GM21515 (cell line): ENCODE measurements at regions not wholly inside any gene's neighbourhood (a gene's known extent, or its start where the extent isn't known, plus 50 kb on each side); places are given as distances from the start of the nearest gene placed in this dataset.
"Not testable (repeated sequence)": the region's sequence is repeated elsewhere in the genome, so short reads cannot be mapped to it uniquely, and the experiment has no call there.

Experiments used
- ATAC-seq: cut with Tn5 transposase; IDR thresholded peaks from one replicate; pipeline ENCODE4 v1.9.1; 2021; ENCODE audit not compliant: unreplicated experiment

DNA sequence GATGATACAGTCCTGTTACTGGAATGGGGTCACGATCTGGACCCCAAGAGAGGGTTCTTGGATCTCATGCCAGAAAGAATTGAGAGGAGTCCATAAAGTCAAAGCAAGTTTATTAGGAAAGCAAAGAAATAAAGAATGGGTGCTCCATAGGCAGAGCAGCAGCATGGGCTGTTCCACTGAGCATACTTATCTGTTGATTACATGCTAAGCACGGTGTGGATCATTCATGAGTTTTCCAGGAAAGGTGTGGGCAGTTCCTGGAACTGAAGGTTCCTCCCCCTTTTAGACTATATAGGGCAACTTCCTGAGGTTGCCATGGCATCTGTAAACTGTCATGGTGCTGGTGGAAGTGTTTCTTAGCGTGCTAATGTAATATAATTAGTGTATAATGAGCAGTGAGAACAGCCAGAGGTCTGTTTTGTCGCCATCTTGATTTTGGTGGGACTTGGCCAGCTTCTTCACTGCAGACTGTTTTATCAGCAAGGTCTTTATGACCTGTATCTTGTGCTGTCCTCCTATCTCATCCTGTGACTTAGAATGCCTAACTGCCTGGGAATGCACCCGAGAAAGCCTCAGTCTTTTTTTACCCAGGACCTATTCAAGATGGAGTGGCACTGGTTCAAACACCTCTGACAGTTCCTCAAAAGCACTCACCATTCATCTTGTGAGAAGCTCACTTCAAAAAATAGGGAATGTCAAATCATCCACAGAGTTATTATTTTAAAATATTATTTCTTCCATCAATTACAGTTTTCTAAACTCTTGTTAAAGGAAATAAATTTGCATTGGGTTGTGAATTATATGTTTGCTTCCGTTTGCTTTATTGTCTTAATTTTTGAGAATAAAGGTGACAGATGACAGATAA, 1358.8 kb upstream of the TMEM132C start:
- ATAC-seq: no peak

DNA sequence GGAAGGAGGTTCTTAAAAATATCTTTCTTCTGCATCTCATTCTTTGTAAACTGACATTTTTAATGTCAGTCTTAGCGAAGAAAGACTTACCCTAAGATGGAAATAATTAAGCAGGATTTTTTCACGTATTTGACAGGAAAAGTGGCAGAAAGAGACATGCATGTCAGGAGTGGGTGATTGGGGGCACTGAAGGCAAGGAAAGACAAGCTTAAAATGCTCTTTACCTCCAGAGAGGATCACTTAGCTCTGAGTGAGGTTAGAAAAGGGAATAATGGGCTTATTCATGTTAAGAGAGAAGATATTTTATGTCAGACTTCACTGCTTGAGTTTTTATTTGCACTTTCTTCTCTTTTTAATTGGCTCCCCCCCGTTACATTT, 1358.2 kb upstream of the TMEM132C start:
- no peak for ATAC-seq

- ATAC-seq: no peak
Observed at GRCh38 chr12:126910570-126910969, 1356.4 kb upstream of the TMEM132C start.

- no peak for ATAC-seq
Observed at GRCh38 chr12:126912111-126912510, 1354.9 kb upstream of the TMEM132C start.

DNA sequence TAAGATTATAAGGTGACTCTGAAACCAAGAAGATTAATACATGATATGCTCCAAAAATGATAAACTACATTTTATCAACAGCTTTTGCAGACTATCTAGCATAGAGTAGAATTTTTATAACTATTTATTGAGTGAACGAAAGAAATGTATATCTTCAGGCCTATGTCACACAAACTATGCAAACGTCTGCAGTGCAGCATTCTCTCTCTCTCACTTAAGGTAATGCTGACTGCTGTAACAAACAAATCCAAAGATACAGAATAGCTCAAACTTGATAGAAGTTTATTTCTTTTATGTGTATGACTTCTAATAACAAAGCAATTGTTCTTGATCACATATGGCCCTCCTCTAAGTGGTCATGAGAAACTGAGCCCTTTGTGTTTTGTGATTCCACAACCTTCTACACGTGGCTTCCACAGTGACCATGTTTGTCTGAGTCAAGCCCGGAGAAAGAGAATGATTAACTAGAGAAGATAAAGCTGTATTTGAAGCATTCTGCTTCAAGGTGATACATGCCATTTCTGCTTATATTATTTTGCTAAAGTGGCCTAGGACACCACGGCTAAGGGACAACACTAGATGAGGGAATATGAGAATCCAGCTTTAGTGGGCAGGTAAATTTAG, 1352.7 kb upstream of the TMEM132C start:
- no peak for ATAC-seq

DNA sequence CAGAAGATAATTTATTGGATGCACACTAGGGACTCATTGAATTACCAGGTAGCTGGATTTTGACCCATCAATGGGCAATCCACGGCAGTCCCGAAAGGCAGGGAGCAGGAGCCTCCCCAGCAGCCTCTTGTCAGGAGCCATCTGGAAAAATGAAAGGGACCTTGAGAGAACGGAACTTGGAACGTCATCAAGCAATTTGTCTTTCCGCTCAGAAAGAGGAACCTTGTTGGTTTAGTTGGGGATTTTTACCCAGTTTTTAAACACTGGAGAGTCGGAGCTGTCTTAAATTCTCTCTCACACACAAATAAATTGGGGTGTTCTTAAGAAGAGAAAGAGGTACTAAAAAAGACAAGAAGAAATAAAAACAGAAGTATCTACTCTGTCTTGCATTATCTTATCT, 1351.7 kb upstream of the TMEM132C start:
- ATAC-seq: no peak

GRCh38 chr12:126926023-126926594, 1340.9 kb upstream of the TMEM132C start:
- ATAC-seq: no peak

GRCh38 chr12:126930234-126930633, 1336.7 kb upstream of the TMEM132C start:
- no peak for ATAC-seq

- ATAC-seq: no peak
Observed at GRCh38 chr12:126932156-126932555, 1334.8 kb upstream of the TMEM132C start.

DNA sequence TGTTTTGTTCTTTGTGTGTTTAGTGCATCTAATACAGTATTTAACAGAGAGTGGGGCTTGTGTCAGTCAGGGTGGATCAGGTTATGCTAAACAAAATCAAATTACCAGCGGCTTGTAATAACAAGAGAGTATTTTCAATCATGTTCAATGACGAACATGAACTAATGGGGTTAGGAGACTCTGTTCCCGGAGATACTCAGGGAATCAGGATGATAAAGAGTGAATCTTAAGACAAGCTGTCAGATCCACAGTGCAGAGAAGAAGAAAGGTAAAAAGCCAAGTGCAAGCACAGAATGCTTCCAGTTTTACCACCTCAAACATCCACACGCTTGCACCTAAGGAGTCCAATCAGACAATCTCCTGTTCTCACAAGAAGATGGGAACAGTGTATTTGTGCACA, 1331.5 kb upstream of the TMEM132C start:
- no peak for ATAC-seq

GRCh38 chr12:126936181-126936851, 1330.7 kb upstream of the TMEM132C start:
- ATAC-seq: no peak

- no peak for ATAC-seq
Observed at GRCh38 chr12:126937431-126937830, 1329.5 kb upstream of the TMEM132C start.

DNA sequence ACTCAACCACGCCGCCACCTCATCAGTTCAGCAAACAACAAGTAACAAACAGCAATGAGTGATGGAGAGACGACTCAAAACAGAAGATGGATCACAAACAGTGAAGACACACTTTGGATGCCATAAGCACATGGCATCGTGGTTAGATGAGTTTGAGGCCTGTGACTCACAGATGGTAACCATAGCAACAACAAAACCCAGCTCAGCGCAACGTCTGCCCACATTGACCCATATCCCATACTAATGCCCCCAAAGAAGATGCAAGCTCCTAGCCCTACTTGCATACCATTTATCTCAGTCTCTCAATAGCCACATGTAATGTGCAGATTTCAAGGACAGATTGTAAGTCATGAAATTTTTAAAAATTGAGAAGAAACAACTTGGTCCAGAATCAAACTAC, 1322.3 kb upstream of the TMEM132C start:
- ATAC-seq: no peak

DNA sequence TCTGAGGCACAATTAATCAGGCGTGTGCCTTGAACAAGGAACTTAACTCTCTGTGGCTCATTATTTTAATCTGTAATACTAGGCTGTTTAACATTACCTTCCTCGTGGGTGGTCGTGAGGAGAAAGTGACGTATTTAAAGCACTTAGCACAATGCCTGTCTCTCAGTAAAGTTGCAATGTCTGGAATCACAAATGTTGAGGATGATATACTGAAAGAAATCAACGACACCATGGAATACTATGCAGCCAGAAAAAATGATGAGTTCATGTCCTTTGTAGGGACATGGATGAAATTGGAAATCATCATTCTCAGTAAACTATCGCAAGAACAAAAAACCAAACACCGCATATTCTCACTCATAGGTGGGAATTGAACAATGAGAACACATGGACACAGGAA, 1320.0 kb upstream of the TMEM132C start:
- ATAC-seq: not testable (repeated sequence)

DNA sequence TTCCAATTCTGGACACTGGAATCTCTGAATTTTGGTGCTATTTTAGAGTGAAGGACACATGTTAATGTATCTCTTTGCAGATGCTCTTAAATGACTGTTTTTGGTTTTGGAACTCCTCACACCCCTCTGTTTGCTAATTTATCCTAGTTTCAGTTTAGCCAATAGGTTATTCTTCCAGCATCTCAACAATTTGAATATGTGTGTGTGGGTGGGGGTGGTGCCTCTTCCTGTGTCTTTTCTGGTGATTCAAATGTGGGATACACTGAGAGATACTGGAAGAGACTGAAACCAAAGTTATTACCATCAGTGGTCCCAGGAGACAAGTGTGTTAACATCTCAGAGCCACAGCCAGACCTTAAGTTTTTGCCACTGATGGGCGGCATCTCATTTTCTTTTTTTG, 1317.4 kb upstream of the TMEM132C start:
- ATAC-seq: no peak

- no peak for ATAC-seq
Observed at GRCh38 chr12:126950266-126950665, 1316.7 kb upstream of the TMEM132C start.

GRCh38 chr12:126952096-126953007, 1314.6 kb upstream of the TMEM132C start:
- ATAC-seq: no peak

DNA sequence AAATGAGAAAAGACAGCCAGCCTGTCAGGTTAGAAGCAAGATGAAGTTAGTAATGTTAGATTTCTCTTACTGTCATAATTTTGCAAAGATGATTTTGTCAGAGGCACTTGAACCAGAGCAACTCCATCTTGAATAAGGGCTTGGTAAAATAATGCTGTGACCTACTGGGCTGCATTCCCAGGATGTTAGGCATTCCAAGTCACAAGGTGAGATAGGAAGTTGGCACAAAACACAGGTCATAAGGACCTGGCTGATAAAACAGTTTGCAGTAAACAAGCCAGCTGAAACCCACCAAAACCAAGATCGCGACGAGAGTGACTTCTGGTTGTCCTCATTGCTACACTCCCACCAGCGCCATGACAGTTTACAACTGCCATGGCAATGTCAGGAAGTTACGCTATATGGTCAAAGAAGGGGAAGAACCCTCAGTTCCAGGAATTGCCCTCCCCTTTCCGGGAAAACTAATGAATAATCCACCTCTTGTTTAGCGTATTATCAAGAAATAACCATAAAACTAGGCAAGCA, 1313.5 kb upstream of the TMEM132C start:
- ATAC-seq: no peak

DNA sequence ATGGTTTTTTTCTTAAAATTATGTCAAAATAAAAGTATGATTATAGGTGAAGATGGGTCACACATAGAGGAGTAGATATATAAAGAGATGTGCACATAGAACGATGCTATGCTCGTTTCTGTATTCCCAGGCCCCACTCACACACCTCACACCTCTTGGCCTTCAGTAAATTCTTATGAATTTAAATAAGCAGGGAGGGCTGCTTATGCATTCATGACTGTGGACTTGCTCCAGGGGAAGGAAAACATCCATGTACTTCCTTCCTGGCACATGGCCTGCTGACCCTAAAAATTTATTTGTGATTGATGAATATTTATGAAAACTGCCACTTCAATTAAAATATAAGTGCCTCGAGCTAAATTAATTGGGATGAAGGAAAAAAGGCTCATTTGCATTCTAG, 1306.7 kb upstream of the TMEM132C start:
- ATAC-seq: no peak

DNA sequence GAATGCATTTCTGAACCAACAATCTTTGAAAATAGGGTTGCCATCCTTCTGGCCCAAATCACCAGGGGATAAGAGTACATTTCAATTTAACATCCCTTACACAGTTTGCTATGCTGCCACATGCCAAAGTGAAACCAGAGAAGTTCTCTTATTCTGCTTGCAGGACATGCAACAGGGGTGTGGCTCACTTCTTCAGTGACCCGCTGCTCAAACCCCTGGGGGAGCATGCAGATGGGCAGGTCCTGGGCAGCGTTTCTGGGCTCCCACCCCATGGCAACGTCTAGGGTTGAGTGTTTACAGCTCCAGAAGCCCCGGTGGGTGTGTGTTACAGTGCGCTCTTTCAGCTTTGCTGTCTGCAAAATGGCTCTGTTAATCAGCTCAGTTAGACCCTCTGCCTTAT, 1306.3 kb upstream of the TMEM132C start:
- no peak for ATAC-seq
